IPS DF 6.9 (cell line): ENCODE measurements at regions not wholly inside any gene's neighbourhood (a gene's known extent, or its start where the extent isn't known, plus 50 kb on each side); places are given as distances from the start of the nearest gene placed in this dataset.

Experiments used
- DNase-seq: peaks from one replicate; pipeline ENCODE4 v3.0.0-alpha.2; 2013; ENCODE audit warnings: low read depth, low spot score
- H3K27ac ChIP-seq: one replicate; pipeline ENCODE4 v1.5.1; 2013; ENCODE audit warnings: low read length, control low read depth
- H3K27me3 ChIP-seq: 2 replicates; pipeline ENCODE4 v1.6.1; 2013; ENCODE audit warnings: mild to moderate bottlenecking, low read length; ENCODE audit not compliant: control insufficient read depth, insufficient read depth
- H3K36me3 ChIP-seq: 2 replicates; pipeline ENCODE4 v1.6.1; 2013; ENCODE audit warnings: low read length; ENCODE audit not compliant: control insufficient read depth, insufficient read depth
- H3K4me1 ChIP-seq: 2 replicates; pipeline ENCODE4 v1.6.1; 2013; ENCODE audit warnings: low read length; ENCODE audit not compliant: control insufficient read depth, insufficient read depth
- H3K4me3 ChIP-seq: 2 replicates; pipeline ENCODE4 v1.5.1; 2013; ENCODE audit warnings: mild to moderate bottlenecking, low read length
- H3K9me3 ChIP-seq: 2 replicates; pipeline ENCODE4 v1.6.1; 2013; ENCODE audit warnings: low read length, inconsistent platforms; ENCODE audit not compliant: control insufficient read depth, insufficient read depth
- WGBS: extraction: QIAGEN DNeasy Blood & Tissue Kit; methylation state at CpG from one replicate; pipeline ENCODE4 v1.1.7; 2013; ENCODE audit warnings: mixed read lengths, missing lambda C conversion rate; ENCODE audit not compliant: insufficient read length, insufficient coverage; 5-methylcytosine and 5-hydroxymethylcytosine counted together

GRCh38 chr6:121522265-121522664, 86.8 kb downstream of the GJA1 start:
- H3K9me3 ChIP-seq: no peaks in the 10 kb centered on the region
- no peaks in the 10 kb centered on the region for H3K27me3 ChIP-seq
- WGBS: no CpG with 5 or more reads among the region's 2 CpGs
- no peaks in the 10 kb centered on the region for H3K36me3 ChIP-seq
- no peak for DNase-seq
- H3K4me1 ChIP-seq: peaks cover 5% of the 10 kb centered on the region; the same call in 1 of the 2 replicates
- no peak overlapping the region for H3K4me3 ChIP-seq
- no peak overlapping the region for H3K27ac ChIP-seq

DNA sequence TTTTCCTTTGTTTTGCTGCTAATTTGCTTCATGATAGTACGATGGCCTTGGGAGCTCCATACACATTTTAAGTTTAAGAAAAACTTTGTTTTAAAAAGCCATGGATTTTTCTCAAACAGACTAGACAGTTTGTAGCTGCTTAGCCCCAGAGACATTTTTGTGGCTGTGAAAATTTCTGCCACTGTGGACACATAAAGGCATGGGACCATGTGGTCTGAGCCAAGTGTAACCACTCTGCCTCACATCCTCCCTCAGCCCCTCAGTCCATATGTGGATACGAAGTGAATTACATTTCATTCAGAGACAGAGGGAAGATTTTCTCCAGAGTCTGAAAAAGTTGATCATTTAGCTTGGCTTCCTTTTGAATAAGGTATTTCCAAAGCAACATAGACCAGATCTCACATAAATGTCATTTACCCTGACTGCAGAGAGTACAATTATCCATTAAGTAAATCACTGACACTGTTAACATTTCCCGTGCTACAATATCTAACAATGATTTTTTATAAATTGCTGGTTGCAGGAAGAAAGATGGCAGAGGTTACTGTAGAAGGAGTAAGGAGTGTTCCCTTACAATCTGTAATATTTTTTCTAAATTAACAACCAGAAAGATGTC, 87.4 kb downstream of the GJA1 start:
- no peak overlapping the region for H3K27ac ChIP-seq
- no peaks in the 10 kb centered on the region for H3K27me3 ChIP-seq
- WGBS: no CpG with 5 or more reads among the region's 3 CpGs
- DNase-seq: no peak
- peaks cover 5% of the 10 kb centered on the region; the same call in 1 of the 2 replicates for H3K4me1 ChIP-seq
- no peak overlapping the region for H3K4me3 ChIP-seq
- no peaks in the 10 kb centered on the region for H3K36me3 ChIP-seq
- no peaks in the 10 kb centered on the region for H3K9me3 ChIP-seq

DNA sequence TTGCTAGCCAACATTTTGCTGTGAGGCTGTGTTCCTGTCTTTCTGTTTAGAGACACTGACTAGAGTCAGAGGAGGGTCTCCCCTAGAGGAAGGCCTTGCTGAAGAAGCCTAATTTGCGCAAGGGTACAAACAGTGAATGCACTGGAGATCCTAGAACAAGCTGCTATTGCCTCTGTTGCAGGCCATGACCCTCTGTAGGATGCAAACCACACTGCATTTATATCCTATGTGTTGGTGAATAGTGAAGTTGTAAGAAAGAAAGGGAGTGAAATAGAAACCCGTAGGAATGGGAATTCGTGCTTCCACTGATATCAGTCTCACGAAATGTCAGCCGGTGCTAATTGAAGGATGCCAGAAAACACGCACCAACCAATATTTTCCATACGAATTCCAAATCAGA, 88.2 kb downstream of the GJA1 start:
- Histone ChIP-seq H3K4me1 (peaks cover 5% of the 10 kb centered on the region; the same call in 1 of the 2 replicates), H3K27me3 (no peaks in the 10 kb centered on the region), H3K27ac (no peak overlapping the region), H3K36me3 (no peaks in the 10 kb centered on the region), H3K9me3 (no peaks in the 10 kb centered on the region), H3K4me3 (no peak overlapping the region)
- no CpG with 5 or more reads among the region's 7 CpGs for WGBS
- DNase-seq: no peak

DNA sequence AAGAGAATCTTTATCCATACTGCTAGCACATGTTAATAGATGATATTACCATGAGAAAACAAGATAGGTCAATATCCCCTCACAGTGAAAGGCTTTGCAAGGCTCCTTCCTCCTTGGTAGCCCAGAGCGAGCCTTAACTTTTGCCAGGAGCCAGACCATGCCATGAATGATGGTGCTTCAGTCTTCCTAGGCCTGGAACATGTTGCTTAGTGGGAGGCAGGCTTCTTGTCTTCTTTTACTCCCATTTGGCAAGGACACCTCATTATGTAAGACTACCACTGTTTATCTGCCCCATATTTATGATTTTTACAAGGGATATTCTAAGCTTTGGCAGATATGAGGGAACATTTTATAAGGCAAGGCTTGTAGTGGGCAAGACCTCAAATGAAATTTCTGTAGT, 90.8 kb downstream of the GJA1 start:
- Histone ChIP-seq H3K36me3 (no peaks in the 10 kb centered on the region), H3K4me3 (no peak overlapping the region), H3K9me3 (no peaks in the 10 kb centered on the region), H3K27me3 (no peaks in the 10 kb centered on the region), H3K27ac (no peak overlapping the region), H3K4me1 (no peaks in the 10 kb centered on the region)
- DNase-seq: no peak
- WGBS: no CpG with 5 or more reads among the region's 1 CpG

GRCh38 chr6:121531658-121532169, 96.3 kb downstream of the GJA1 start:
- Histone ChIP-seq H3K36me3 (no peaks in the 10 kb centered on the region), H3K9me3 (no peaks in the 10 kb centered on the region), H3K4me1 (no peaks in the 10 kb centered on the region), H3K27ac (no peak overlapping the region), H3K4me3 (no peak overlapping the region), H3K27me3 (no peaks in the 10 kb centered on the region)
- WGBS: no CpG with 5 or more reads among the region's 4 CpGs
- no peak for DNase-seq

DNA sequence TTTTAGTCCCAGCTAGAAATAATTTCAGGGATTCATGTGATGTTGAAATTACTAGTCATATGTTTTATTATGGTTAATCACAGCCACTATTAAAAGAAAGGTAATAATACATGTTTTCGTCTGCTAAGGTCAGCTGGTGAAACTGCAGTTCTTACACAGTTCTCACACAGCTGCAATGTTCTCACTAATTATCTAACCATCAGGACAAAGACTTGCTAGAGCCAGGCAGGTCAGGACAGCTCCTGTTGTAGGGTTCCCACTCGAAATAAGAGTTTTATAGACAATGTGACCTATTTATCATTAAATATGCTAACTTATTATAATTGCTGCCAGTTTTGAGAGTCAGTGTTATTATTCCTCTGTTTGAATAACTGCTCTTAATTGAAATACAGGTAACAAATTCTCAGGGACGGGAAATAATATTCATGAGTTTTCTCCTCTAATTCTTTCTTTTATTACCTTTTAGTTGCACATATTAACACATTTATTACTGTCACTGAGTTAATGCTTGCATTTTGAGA, 97.9 kb downstream of the GJA1 start:
- Histone ChIP-seq H3K36me3 (no peaks in the 10 kb centered on the region), H3K27ac (no peak overlapping the region), H3K9me3 (no peaks in the 10 kb centered on the region), H3K4me3 (no peak overlapping the region), H3K27me3 (no peaks in the 10 kb centered on the region), H3K4me1 (no peaks in the 10 kb centered on the region)
- WGBS: no CpG with 5 or more reads among the region's 3 CpGs
- no peak for DNase-seq

GRCh38 chr6:121535777-121536176, 100.3 kb downstream of the GJA1 start:
- no CpG with 5 or more reads among the region's 4 CpGs for WGBS
- H3K9me3 ChIP-seq: no peaks in the 10 kb centered on the region
- H3K27me3 ChIP-seq: no peaks in the 10 kb centered on the region

DNA sequence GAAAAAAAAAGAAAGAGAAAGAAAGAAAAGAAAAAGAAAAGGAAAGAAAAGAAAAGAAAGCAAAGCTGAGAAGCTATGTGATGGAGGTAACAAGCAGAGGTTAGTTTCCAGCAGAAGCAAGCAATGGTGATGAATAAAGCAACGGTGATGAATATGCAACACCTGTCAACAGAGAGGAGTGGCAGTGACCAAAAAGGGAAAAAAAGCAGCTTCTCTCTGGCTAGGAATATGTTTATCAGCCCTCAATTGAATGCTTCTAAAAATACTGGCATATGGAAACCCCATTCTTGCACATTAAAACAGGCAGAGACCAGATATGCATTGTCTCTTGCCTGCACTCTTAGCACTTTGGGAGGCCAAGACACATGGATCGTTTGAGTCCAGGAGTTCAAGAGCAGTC, 100.9 kb downstream of the GJA1 start:
- H3K36me3 ChIP-seq: no peaks in the 10 kb centered on the region
- no peaks in the 10 kb centered on the region for H3K4me1 ChIP-seq
- no peaks in the 10 kb centered on the region for H3K9me3 ChIP-seq
- no peaks in the 10 kb centered on the region for H3K27me3 ChIP-seq
- no CpG with 5 or more reads among the region's 2 CpGs for WGBS
- no peak overlapping the region for H3K4me3 ChIP-seq
- DNase-seq: no peak
- H3K27ac ChIP-seq: no peak overlapping the region

More at GRCh38 chr6:121535777-121536176, 100.3 kb downstream of the GJA1 start:
- Histone ChIP-seq H3K36me3 (no peaks in the 10 kb centered on the region), H3K4me3 (no peak overlapping the region), H3K4me1 (no peaks in the 10 kb centered on the region), H3K27ac (no peak overlapping the region)
- no peak for DNase-seq

DNA sequence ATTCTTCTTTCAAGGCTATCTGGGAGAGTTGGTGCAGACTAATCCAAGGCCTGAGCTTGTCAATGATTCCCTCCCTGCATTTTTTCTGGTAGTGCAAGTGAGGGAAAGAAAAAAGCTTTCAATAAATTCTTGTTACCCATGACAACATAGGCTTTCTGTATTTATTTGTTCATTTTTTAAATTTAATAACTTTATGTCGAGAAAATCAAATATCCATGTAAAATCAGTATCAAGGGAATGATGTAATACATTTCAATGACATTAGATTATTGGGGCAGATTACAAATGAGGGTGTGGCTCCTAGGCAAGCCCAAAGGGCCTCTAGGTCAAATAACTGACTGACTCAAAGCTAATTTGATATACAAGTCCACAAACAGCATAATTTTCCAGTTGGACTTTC, 104.0 kb downstream of the GJA1 start:
- H3K4me1 ChIP-seq: no peaks in the 10 kb centered on the region
- no peaks in the 10 kb centered on the region for H3K36me3 ChIP-seq
- DNase-seq: no peak
- no peaks in the 10 kb centered on the region for H3K27me3 ChIP-seq
- H3K9me3 ChIP-seq: no peaks in the 10 kb centered on the region
- no peak overlapping the region for H3K4me3 ChIP-seq
- WGBS: no CpG with 5 or more reads among the region's 1 CpG
- H3K27ac ChIP-seq: no peak overlapping the region

DNA sequence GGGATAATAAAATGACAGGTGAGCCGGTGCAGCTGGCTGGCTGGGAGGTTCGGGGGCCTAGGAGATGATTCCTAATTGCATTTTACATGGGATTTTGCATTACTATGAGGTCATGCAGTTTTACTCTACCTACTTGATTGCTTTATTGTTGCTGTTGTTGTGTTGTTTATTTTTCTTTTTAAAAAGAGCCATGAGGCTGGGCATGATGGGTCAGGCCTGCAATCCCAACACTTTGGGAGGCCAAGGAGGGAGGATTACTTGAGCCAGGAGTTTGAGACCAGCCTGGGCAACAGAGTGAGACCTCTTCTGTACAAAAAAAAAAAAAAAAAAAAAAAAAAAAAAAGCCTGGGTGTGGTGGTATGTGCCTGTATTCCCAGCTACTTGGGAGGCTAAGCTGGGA, 104.8 kb downstream of the GJA1 start:
- Histone ChIP-seq H3K4me3 (no peak overlapping the region), H3K9me3 (no peaks in the 10 kb centered on the region), H3K27ac (no peak overlapping the region), H3K27me3 (no peaks in the 10 kb centered on the region), H3K4me1 (no peaks in the 10 kb centered on the region), H3K36me3 (no peaks in the 10 kb centered on the region)
- no CpG with 5 or more reads among the region's 2 CpGs for WGBS
- DNase-seq: no peak

- H3K36me3 ChIP-seq: no peaks in the 10 kb centered on the region
- no peak overlapping the region for H3K4me3 ChIP-seq
- no CpG with 5 or more reads among the region's 4 CpGs for WGBS
- H3K27ac ChIP-seq: no peak overlapping the region
- H3K27me3 ChIP-seq: no peaks in the 10 kb centered on the region
- H3K4me1 ChIP-seq: no peaks in the 10 kb centered on the region
- H3K9me3 ChIP-seq: no peaks in the 10 kb centered on the region
- no peak for DNase-seq
Measured at GRCh38 chr6:121544691-121545090, 109.2 kb downstream of the GJA1 start.
